Gastrocnemius medialis (tissue), 4 donors: ENCODE measurements at regions not wholly inside any gene's neighbourhood (a gene's known extent, or its start where the extent isn't known, plus 50 kb on each side); places are given as distances from the start of the nearest gene placed in this dataset.

Experiments
- CTCF ChIP-seq, 5 experiments: fragments of 450-650 bp in 3 of 5; fragments of 200-600 bp in 2 of 5; sonication (generic) in 2 of 5; IDR thresholded peaks in 4 of 5; conservative IDR thresholded peaks in 1 of 5; 1 replicate in 4 of 5; 2 replicates in 1 of 5; pipeline ENCODE4 v1.5.1; 2016 to 2019; ENCODE audit warnings: antibody characterized with exemption in 5 of 5, mild to moderate bottlenecking in 3 of 5, moderate library complexity in 3 of 5
- POLR2A ChIP-seq, 2 donors: fragments of 450-650 bp; IDR thresholded peaks; one replicate each; pipeline ENCODE4 v1.6.1; 2017; ENCODE audit warnings: antibody characterized with exemption in 2 of 2, mild to moderate bottlenecking in 2 of 2, moderate library complexity in 2 of 2

DNA sequence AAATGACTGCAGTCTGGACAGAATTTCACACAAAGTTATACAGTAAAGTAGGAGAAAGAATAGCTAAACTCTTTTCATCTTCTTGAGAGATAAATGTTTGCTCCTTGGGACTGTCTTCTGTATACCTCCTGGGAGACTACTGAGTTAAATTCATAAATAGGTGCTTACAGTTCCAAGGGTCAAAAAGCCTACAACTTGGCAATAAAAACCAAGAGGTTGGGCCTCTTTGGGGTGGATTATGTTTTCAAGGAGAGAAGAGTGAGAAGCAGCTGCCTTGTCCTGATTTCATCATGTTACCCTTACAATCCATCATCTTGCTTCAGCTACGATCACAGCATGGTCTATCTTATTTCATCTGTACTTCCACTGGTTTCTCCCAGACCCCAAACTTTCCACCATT, 213.2 kb upstream of the RPS23 start:
- no peak for TF ChIP-seq CTCF (IDR thresholded peaks at IDR 0.05 in 4 of 5, conservative IDR thresholded peaks at IDR 0.05 in 1 of 5)
- no peak for TF ChIP-seq POLR2A (IDR thresholded peaks at IDR 0.05)
